CD14-positive monocyte (primary cell): ENCODE measurements at regions not wholly inside any gene's neighbourhood (a gene's known extent, or its start where the extent isn't known, plus 50 kb on each side); places are given as distances from the start of the nearest gene placed in this dataset.

Source experiments
- DNase-seq, 3 donors: peaks; one replicate each; pipeline ENCODE4 v3.0.0-alpha.2; 2011 to 2022
- H2AFZ ChIP-seq: 2 replicates; pipeline ENCODE4 v1.6.0; 2012; ENCODE audit warnings: mild to moderate bottlenecking, low read depth, low read length, inconsistent platforms; ENCODE audit not compliant: insufficient read depth, poor library complexity, severe bottlenecking
- H3K27ac ChIP-seq, 2 donors: 1 replicate in 1 of 2; 2 replicates in 1 of 2; pipeline ENCODE4 v1.5.1; 2012 to 2013; ENCODE audit warnings: low read length in 2 of 2, control low read depth in 1 of 2, inconsistent platforms in 1 of 2, low read depth in 1 of 2, mild to moderate bottlenecking in 1 of 2
- H3K27me3 ChIP-seq, 2 donors: one replicate each; pipeline versions ENCODE4 v1.6.0 to v1.6.1; 2011 to 2013; ENCODE audit warnings: low read length in 2 of 2; ENCODE audit not compliant: control insufficient read depth in 2 of 2, insufficient read depth in 2 of 2
- H3K36me3 ChIP-seq, 2 donors: replicated peaks in 1 of 2; 1 replicate in 1 of 2; 2 replicates in 1 of 2; pipeline versions ENCODE4 v1.5.1 to v1.6.1; 2012 to 2013; ENCODE audit warnings: low read length in 2 of 2, control low read depth in 1 of 2, inconsistent platforms in 1 of 2, mild to moderate bottlenecking in 1 of 2; ENCODE audit not compliant: insufficient read depth in 2 of 2, control insufficient read depth in 1 of 2
- H3K4me1 ChIP-seq, 2 donors: 1 replicate in 1 of 2; 2 replicates in 1 of 2; pipeline versions ENCODE4 v1.5.1 to v1.6.1; 2012 to 2013; ENCODE audit warnings: low read length in 2 of 2, control low read depth in 1 of 2, inconsistent platforms in 1 of 2, mild to moderate bottlenecking in 1 of 2, moderate library complexity in 1 of 2; ENCODE audit not compliant: insufficient read depth in 2 of 2, control insufficient read depth in 1 of 2
- H3K4me2 ChIP-seq: replicated peaks from 2 replicates; pipeline ENCODE3; 2012; ENCODE audit warnings: low read length, moderate library complexity, mild to moderate bottlenecking; ENCODE audit not compliant: poor library complexity, severe bottlenecking; ENCODE audit errors: extremely low read depth
- H3K4me3 ChIP-seq, 3 experiments: fragments of 200-600 bp in 1 of 3; sonication (generic) in 1 of 3; replicated peaks in 1 of 3; 1 replicate in 2 of 3; 2 replicates in 1 of 3; pipeline ENCODE4 v1.5.1; 2011 to 2013; ENCODE audit warnings: low read length in 3 of 3, mild to moderate bottlenecking in 3 of 3, control low read depth in 2 of 3, low read depth in 2 of 3, inconsistent platforms in 1 of 3, moderate library complexity in 1 of 3
- H3K79me2 ChIP-seq: 2 replicates; pipeline ENCODE4 v1.6.0; 2012; ENCODE audit warnings: mild to moderate bottlenecking, control low read depth, inconsistent platforms, low read length, moderate library complexity; ENCODE audit not compliant: insufficient read depth
- H3K9ac ChIP-seq: 2 replicates; pipeline ENCODE4 v1.6.0; 2017; ENCODE audit warnings: low read length, mild to moderate bottlenecking; ENCODE audit not compliant: insufficient read depth, poor library complexity, severe bottlenecking
- H3K9me3 ChIP-seq, 2 donors: replicated peaks in 1 of 2; 1 replicate in 1 of 2; 2 replicates in 1 of 2; pipeline versions ENCODE4 v1.5.1 to v1.6.1; 2012 to 2013; ENCODE audit warnings: low read length in 2 of 2, control low read depth in 1 of 2; ENCODE audit not compliant: control insufficient read depth in 1 of 2, insufficient read depth in 1 of 2
- H4K20me1 ChIP-seq: 2 replicates; pipeline ENCODE4 v1.6.0; 2012; ENCODE audit warnings: mild to moderate bottlenecking, low read length, control low read depth, moderate library complexity; ENCODE audit not compliant: insufficient read depth
- H3K27ac Mint-ChIP-seq, 7 donors: one replicate each; pipeline ENCODE4 v1.8.0; 2020; ENCODE audit warnings: mild to moderate bottlenecking in 7 of 7, mixed read lengths in 7 of 7, moderate library complexity in 6 of 7, inconsistent platforms in 2 of 7
- H3K27me3 Mint-ChIP-seq, 3 donors: one replicate each; pipeline ENCODE4 v1.8.0; 2021 to 2022; ENCODE audit warnings: low read depth in 3 of 3, mild to moderate bottlenecking in 3 of 3, mixed read lengths in 3 of 3, moderate library complexity in 3 of 3, inconsistent platforms in 1 of 3
- H3K36me3 Mint-ChIP-seq, 2 donors: one replicate each; pipeline ENCODE4 v1.8.0; 2020; ENCODE audit warnings: mixed read lengths in 2 of 2, inconsistent platforms in 1 of 2, mild to moderate bottlenecking in 1 of 2
- H3K4me1 Mint-ChIP-seq: one replicate; pipeline ENCODE4 v1.8.0; 2020; ENCODE audit warnings: mild to moderate bottlenecking, mixed read lengths
- H3K4me3 Mint-ChIP-seq, 2 donors: one replicate each; pipeline ENCODE4 v1.8.0; 2020; ENCODE audit warnings: mild to moderate bottlenecking in 2 of 2, mixed read lengths in 2 of 2, moderate library complexity in 1 of 2
- H3K9me3 Mint-ChIP-seq, 7 donors: one replicate each; pipeline ENCODE4 v1.8.0; 2020 to 2022; ENCODE audit warnings: mixed read lengths in 7 of 7, mild to moderate bottlenecking in 6 of 7, moderate library complexity in 6 of 7, inconsistent platforms in 2 of 7
- CTCF ChIP-seq: fragments of 200-600 bp; IDR thresholded peaks from one replicate; pipeline ENCODE4 v1.8.0; 2022; ENCODE audit warnings: antibody characterized with exemption, mild to moderate bottlenecking
- WGBS: methylation state at CpG from one replicate; pipeline ENCODE4 v1.1.5; 2013; ENCODE audit warnings: missing lambda C conversion rate; ENCODE audit not compliant: insufficient coverage; 5-methylcytosine and 5-hydroxymethylcytosine counted together
- intact Hi-C, 2 donors: fragments of 100-400 bp; cut with micrococcal nuclease; formaldehyde crosslinking; loops; one replicate each; pipeline versions ENCODE4 v1.15.0 to v1.15.1; 2023

- H3K4me3 ChIP-seq, result no peak overlapping the region
- intact Hi-C loops, result no loop called here
- H3K36me3 Mint-ChIP-seq, result no peaks in the 10 kb centered on the region
- peaks cover 18 to 22% of the 10 kb centered on the region in 2 donors for H3K4me1 ChIP-seq
- H2AFZ ChIP-seq, result no peak overlapping the region
- H3K36me3 ChIP-seq, result no peaks in the 10 kb centered on the region
- H3K9ac ChIP-seq, result no peak overlapping the region
- H3K4me3 Mint-ChIP-seq, result no peak overlapping the region
- H4K20me1 ChIP-seq, result no peaks in the 10 kb centered on the region
- peaks cover 11 to 33% (median 20%) of the 10 kb centered on the region in 7 donors for H3K9me3 Mint-ChIP-seq
- TF ChIP-seq CTCF, result no peak
- H3K79me2 ChIP-seq, result no peaks in the 10 kb centered on the region
- H3K4me2 ChIP-seq, result no peak overlapping the region
- H3K9me3 ChIP-seq, result peaks cover 21 to 27% of the 10 kb centered on the region in 2 donors
- 80% methylated on average over 2 of the region's 2 CpGs for WGBS
- H3K27me3 Mint-ChIP-seq, result peaks cover 0 to 1% (median 0%) of the 10 kb centered on the region in 3 donors
- H3K27me3 ChIP-seq, result no peaks in the 10 kb centered on the region
- no peak for DNase-seq
- no peak overlapping the region for H3K27ac ChIP-seq
- H3K4me1 Mint-ChIP-seq, result peaks cover 3% of the 10 kb centered on the region
- H3K27ac Mint-ChIP-seq, result no peak overlapping the region
Observed at GRCh38 chr2:149863227-149863626, 275.7 kb upstream of the MMADHC start.

- no peaks in the 10 kb centered on the region for H3K79me2 ChIP-seq
- no peak overlapping the region for H3K4me3 Mint-ChIP-seq
- no peak overlapping the region for H3K27ac ChIP-seq
- H2AFZ ChIP-seq, result no peak overlapping the region
- no peaks in the 10 kb centered on the region for H3K27me3 ChIP-seq
- H3K4me3 ChIP-seq, result no peak overlapping the region
- no CpG with 5 or more reads among the region's 2 CpGs for WGBS
- intact Hi-C loops, result no loop called here
- H3K36me3 Mint-ChIP-seq, result no peaks in the 10 kb centered on the region
- peak in 2 of 3 donors; percentile 7 to 41 for DNase-seq
- H3K36me3 ChIP-seq, result no peaks in the 10 kb centered on the region
- peaks cover 13 to 34% (median 18%) of the 10 kb centered on the region in 7 donors for H3K9me3 Mint-ChIP-seq
- no peak overlapping the region for H3K4me2 ChIP-seq
- TF ChIP-seq CTCF, result no peak
- H3K4me1 Mint-ChIP-seq, result peaks cover 8% of the 10 kb centered on the region
- H4K20me1 ChIP-seq, result no peaks in the 10 kb centered on the region
- no peak overlapping the region for H3K27ac Mint-ChIP-seq
- no peak overlapping the region for H3K9ac ChIP-seq
- H3K27me3 Mint-ChIP-seq, result peaks cover 0 to 1% (median 0%) of the 10 kb centered on the region in 3 donors
- peaks cover 21 to 33% of the 10 kb centered on the region in 2 donors for H3K9me3 ChIP-seq
- H3K4me1 ChIP-seq, result peaks cover 27 to 33% of the 10 kb centered on the region in 2 donors
Observed at GRCh38 chr2:149861034-149861433, 273.5 kb upstream of the MMADHC start.
